ENCODE measurements at regions not wholly inside any gene's neighbourhood (a gene's known extent, or its start where the extent isn't known, plus 50 kb on each side); places are given as distances from the start of the nearest gene placed in this dataset.

DNA sequence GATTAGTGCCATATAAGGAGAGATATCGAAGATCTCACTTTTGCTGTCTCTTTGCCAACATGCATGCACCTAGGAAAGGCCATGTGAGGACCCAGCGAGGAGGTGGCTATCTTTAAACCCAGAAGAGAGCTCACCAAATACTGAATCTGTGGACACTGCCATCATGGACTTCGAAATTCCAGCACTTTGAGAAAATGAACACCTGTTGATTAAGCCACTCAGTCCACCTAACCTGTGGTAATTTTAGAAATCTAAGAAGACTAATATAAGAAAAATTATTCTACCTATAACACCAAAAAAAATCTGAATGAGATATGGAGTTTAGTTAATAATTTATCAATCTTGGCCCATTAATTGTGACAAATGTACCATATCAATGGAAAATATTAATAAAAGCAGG is 193.6 kb upstream of the CARD18 start:
- no peak for DNase-seq (ENCODE audit: low read depth in 2 of 2)

DNA sequence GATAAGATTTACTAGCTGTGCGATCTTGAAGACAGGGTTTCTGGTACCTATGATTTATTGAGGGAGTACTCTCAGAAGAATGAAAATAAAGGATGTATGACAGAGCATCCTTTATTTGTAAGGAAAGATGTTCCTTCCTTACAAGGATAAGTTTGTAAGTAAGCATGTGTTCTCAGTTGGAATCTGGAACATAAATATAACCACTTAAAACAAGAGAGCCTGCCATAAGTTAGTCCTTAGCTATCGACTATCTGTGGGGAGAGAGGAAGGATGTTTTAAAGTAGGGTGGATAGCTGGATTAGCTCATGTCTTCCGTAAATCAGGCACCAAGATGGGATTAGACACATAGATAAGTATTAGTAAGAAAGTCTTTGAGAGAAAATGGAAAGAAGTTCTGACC is 192.6 kb upstream of the CARD18 start:
- no peak for DNase-seq (ENCODE audit: low read depth in 2 of 2)

DNA sequence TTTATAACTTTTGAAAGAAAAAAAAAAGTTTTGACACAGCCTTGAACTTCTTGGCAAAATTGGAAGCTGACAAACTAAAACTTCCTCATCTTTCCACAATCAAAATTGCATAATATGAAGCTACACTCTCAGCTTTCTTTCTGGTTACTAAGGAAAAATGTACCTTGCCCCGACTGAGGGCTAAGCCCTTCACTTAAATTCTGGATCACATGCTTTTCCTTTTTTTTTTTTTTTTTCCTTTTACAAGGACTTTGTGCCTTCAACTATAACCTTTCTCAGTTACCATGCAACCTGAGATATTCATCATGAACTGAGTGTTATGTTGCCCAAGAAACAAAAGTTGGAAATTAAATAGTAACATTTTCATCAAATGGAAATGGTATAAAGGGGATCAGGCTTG is 188.5 kb upstream of the CARD18 start:
- DNase-seq (ENCODE audit: low read depth in 2 of 2) = no peak

DNA sequence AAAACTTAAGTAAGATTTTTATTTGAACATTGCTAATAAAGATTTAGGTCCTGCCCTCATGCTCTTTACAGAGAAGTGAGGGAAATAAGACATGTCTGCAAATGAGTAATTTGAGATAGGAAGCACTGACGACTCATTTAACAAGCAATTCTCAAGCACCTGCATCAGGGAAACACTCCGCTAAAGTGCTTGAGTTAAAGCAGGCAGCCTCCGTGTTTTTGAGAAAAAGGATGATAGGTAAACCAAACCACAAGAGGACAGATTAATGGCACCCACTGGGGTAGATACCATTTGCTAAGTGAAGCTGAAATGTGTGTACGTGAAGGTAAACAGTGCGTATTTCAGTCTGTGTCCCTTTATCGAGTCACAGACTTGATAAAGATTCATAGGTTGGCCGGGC is 184.6 kb upstream of the CARD18 start:
- no peak for DNase-seq (ENCODE audit: low read depth in 2 of 2)

DNA sequence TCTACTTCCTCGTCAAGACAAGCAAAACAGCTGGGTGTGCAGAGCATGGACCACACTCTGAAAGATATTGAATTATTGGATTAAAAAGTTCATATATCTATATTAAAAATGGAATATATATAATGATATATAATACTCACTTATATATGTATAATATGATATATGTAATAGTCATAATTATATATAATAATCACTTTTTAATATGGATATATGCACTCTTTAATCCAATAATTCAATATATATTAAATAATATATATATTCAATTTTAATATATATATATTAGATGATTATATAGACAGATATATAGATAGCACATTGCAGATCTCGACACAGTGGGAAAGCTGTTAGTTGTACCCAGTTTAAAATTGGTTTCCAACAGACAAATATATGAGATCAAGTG is 182.1 kb upstream of the CARD18 start:
- DNase-seq (ENCODE audit: low read depth in 2 of 2) = no peak

DNA sequence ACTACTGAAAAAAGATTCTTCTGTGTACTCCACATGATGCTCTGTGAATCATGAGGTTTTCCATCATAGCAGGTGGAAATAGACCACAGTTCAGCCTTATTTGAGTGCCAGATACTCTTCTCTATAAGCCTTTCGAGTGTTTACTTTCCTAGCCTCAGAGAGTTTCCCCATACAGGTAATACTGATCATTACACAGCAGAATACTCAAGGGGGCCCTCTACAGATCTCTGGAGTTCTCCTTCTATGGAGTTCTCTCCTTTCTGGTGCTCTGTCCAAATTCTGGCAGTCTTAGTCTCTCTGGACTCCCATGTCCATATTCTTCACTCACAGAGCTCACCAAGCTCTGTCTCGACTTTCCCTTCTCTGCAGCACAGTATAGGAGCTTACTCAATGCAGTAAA is 175.7 kb upstream of the CARD18 start:
- no peak for DNase-seq (ENCODE audit: low read depth in 2 of 2)

DNA sequence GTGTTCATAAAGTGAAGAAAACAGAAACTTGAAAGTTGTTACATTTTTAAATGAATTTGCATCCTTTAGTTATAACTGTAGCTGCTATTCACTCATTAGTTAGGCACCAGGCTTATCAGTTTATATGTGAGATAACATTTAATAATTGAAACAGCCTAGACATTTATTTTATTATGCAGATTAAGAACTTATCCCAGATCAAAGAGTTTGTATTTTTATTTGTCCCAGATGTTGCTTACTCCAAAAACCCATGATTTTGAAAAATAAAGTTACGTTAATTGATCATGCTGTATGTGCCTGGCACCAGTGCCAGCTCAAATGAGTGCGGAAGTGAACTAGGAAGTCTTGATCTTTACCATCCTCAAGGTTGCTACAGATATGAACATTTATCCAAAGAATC is 172.7 kb upstream of the CARD18 start:
- no peak for DNase-seq (ENCODE audit: low read depth in 2 of 2)

DNA sequence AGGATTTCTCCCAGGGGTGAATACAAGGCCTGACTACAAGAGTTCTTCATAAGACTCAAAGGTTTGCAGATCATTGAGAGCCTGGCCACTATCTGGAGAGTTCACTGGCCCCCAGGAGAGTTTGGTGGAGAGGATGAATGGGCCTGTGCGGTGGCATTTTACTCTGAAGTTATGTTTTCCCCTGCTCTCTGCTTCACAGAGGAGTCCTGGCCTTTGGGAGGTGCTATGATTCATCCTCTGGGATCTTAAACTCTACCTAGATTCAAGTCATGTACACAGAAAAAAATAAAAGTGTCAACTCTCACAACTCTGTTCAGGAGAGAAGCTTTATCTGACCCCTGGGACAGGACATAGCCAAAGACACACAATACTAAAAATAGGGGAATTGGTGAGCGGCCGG is 159.1 kb upstream of the CARD18 start:
- no peak for DNase-seq (ENCODE audit: low read depth in 2 of 2)

DNA sequence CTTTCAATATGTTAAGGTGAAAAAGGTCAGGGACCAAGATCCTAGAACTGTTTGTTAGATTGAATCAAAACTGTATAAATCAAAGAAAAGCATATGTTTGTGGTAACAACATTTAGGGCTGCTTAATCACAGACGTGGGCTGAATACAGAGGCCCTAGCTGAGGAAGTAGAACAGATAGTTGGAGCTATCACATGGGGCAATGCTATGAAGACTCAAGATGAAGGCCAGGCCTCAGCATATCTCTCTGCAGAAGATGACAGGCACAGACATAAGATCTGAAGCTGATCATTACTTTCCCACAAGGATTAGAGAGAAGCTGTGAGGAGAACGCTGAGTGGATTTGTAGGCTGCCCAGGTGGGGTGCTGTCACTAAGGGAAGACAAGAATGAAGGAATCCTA is 158.6 kb upstream of the CARD18 start:
- no peak for DNase-seq (ENCODE audit: low read depth in 2 of 2)

DNA sequence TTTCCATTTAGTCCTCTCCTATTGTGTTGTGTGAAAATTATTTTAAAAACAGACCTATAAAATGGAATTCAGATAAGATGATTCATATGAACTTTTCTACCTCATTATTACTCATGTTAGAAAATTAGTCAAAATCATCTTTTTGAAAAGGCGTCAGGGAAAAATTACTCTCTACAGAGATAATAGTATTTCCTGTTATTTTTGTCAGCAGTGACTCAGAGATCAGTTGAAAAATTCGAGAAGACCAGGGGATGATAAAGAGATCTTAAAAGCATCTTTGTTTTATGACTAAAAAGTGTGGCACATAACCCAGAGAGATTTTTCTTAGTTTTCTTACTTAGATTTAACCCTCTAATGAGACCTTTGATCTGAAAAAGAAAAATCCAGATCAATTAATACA is 157.9 kb upstream of the CARD18 start:
- no peak for DNase-seq (ENCODE audit: low read depth in 2 of 2)

DNA sequence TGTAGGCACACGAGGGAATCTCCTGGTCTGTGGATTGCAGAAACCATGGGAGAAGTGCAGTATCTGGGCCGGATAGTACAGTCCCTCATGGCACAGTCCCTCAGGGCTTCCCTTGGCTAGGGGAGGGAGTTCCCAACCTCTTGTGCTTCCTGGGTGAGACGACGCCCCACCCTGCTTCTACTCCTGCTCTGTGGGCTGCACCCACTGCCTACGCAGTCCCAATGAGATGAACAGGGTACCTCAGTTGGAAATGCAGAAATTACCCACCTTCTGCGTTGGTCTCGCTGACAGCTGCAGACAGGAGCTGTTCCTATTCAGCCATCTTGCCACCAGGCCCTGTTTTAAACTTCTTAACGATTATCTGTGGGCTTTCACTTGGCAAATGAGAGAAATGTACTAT is 157.2 kb upstream of the CARD18 start:
- no peak for DNase-seq (ENCODE audit: low read depth in 2 of 2)

DNA sequence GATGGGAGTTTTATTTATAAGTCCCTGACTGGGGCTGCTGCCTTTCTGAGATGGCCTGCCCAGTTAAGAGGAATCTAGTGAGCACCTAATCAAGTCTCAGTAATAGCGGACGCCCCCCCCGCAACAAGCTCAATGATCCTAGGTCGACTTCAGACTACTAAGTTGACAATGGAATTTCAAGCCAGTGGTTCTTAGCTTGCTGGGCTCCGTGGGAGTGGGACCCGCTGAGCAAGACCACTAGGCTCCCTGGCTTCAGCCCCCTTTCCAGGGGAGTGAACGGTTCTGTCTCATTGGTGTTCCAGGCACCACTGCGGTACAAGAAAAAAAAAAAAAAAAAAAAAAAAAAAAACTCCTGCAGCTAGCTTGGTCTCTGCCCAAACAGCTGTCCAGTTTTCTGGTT is 156.8 kb upstream of the CARD18 start:
- DNase-seq (ENCODE audit: low read depth in 2 of 2) = no peak

DNA sequence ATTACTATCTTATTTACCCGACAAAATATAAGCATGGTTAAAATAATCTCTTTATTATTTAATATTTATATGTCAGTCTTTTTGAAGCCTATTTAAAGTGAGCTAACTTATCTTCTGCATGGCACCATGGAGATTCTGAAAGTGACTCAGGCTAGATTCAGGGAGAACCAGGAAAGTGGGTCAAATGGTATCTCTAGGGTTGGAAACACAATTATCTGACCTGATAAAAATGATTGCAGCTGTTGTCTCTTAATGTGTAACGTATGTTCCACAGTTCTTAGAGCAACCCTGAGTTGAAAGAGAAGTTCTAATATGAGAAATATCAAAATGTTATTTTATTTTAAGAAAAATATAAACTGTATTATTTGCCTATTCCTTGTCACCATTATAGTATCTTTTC is 143.1 kb upstream of the CARD18 start:
- DNase-seq (ENCODE audit: low read depth in 2 of 2) = no peak

DNA sequence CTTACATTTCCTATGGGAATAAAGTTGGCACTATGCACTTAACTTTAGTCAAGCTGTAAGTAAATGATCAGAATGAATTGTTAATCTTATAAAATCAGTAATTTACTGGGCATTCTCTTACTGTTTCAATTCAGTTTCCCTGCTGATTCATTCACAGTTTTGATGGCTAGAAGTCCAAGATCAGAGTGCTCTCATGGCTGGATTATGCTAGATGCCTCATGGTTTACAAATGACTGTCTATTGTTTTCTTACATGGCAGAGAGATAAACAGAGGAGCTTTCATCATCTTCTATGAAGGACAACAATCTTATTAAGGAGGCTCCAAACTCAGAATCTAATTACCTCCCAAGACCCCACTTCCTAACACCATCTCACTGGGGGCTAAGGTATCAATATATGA is 135.1 kb upstream of the CARD18 start:
- no peak for DNase-seq (ENCODE audit: low read depth in 2 of 2)

DNA sequence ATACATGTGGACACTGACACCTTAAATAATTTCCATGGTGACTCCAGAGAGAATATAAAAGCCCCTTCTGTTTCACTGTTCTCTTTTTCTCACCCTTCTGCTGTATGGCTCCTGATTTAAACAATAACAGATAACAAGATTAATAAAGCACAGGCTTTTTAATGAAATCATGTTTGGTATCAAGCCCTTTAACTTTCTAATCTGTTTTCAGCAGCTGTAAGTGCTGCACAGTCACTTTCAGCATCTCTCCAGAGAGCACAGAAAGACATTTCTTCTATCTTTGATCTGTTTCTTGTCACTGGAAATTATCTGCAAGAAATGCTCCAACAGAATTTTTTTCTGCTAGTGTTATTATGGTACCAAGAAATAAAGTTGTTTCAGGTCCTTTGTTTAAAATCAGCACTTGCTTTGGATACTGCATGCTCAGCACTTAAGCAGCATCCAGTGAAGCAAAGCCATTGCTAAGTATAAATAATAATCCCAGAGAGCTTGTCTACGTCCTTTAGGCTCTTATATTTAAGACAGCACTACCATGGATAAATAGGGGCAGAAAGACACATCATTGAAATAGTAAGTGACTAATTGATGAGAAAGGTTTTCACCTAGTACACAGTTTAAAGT is 134.2 kb upstream of the CARD18 start:
- DNase-seq (ENCODE audit: low read depth in 2 of 2) = no peak

DNA sequence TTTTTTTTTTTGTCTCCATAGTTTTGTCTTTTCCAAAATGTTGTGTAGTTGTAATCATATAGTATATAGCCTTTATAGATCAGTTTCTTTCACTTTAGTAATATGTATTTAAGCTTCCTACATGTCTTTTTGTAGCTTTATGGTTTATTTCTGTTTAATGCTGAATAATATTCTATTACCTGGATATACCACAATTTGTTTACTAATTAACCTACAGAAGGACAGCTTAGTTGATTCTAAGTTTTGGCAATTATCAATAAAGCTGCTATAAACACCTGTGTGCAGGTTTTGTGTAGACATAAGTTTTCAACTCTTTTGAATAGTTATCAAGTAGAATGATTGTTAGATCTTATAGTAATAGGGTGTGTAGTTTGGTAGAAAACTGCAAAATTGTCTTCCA is 130.3 kb upstream of the CARD18 start:
- no peak for DNase-seq (ENCODE audit: low read depth in 2 of 2)

DNA sequence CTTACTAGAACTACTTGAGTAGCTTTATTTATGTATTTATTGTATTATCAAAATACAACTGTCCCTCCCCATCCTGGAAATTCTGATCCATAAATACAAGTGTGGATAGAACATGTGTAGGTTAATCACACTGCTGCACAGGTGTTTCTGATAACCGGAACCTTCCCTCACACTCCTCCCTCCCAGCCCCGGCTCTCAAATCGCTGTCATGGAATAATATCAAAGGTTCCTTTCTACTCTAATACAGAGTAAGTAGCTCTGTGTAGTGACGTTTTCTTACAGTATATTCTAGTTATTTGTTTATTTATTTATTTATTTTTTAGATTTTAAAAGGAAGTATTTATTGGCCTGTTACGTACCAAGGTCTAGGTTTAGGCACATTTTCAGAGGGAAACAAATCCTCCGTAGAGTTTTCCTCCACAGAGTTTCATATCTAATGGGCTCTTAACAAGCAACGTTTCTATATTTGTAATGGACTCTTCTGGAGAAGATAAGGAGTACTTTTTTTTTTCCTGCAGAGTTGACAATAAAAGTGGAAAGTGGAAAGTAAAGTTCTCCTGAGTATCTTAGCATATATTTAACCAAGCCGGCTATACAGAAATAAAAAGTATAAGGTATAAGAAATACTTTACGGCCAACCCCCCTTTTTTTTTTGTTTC is 129.0 kb upstream of the CARD18 start:
- DNase-seq (ENCODE audit: low read depth in 2 of 2) = no peak

DNA sequence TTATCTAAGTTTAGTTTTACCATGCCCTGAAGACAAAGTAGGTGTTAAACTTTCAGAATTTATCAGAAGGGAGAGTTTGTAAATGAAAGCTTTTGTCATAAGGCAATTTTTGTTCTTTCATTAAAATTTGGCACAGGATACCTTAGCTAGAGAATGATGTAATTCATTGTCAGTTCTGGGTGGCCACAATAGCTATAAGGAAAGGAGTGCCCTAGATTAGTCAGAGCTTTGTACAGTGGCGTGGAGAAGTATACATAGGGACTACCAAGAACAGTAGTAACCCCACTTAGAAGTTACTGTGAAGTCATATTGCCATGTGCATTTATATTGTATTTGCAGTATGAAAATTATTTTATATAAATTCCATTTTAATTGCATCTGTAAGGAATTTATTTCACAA is 126.3 kb upstream of the CARD18 start:
- no peak for DNase-seq (ENCODE audit: low read depth in 2 of 2)

DNA sequence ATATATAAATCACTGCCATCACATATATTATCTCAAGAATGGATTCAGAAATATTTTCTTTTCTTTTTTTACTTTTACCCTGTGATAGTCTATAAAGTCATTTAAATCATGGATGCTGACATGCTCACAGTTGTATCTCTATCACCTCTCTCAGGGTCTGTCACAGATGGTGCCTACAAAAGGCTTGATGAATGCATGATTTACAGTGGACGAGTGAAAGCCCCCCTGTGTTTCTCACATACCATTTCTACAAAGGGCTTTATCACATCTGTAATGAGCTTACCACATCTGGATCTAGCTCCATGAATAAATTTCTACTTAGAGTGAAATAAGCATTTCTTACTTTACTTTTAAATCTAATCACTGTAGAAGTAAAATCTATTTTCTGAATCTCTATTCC is 121.4 kb upstream of the CARD18 start:
- no peak for DNase-seq (ENCODE audit: low read depth in 2 of 2)

DNA sequence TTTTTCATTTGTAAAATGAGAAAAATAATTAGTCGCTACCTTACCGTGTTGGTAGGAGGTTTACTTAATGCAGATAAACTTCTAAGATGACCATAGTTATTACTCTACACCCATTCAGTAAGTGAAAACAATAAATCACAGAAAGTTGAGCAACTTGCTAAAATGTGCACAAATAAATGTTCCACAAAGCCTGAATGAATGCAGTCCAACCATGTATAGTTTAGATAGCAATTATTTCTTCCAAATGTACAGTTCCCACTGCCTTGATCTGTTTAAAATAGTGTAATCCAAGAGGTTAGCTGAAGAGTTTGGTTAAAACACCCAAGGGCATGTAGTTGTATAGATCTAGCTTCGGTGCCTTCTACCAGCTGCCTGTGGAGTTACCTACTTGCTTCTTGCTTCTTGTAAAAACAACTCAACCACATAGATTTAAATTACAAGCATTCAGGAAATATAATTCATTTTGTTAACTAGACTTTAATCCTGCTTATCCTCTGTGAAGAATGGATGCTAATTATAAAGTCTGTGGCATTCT is 106.3 kb upstream of the CARD18 start:
- no peak for DNase-seq (ENCODE audit: low read depth in 2 of 2)

DNA sequence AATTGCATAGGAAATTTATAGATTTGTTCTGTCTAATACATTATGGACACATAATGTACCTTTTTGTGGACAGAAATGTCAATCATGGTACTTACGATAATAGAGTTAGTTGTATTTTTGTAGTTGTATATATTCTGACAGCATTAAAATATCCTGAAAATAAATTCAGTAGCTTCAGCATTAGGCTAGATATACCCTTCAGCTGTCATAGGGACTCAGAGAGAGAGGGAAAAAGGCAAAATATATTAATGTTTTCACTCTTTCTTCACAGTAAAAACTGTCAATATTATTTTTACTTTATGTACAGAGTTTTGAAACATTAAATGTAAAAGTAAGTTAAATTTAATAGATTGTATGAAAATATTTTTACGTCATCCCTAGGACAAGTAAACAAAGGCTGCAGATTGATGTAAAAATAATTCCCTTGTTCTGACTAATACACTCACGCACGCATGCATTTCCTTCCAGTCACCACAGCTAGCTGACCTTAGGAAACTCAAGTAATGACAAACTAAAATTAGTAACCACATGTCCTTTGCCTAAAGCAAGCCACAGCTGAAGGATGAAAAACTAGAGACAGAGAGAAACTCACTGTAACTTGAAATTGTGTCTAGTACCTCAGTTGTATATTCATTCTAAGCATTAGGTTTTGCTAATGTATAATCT is 104.7 kb upstream of the CARD18 start:
- no peak for DNase-seq (ENCODE audit: low read depth in 2 of 2)

DNA sequence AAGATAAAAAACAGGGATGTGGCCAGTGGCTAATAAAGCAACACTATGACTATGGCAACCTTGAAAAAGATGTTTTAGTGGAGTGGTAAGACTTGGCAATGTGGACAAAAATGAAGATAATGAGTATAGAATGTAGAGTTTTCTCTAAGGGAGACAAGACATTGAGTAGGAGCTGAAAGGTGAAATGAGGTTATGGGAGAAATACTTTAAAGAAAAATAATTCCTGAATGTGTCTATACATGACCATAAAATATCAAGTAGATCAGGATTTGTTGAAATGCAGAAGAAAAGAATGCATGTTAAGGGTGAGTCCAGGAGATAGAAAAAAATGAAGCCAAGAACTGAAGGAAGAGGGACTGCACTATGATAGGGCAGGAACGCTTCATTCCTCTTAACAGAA is 101.6 kb upstream of the CARD18 start:
- DNase-seq (ENCODE audit: low read depth in 2 of 2) = no peak

DNA sequence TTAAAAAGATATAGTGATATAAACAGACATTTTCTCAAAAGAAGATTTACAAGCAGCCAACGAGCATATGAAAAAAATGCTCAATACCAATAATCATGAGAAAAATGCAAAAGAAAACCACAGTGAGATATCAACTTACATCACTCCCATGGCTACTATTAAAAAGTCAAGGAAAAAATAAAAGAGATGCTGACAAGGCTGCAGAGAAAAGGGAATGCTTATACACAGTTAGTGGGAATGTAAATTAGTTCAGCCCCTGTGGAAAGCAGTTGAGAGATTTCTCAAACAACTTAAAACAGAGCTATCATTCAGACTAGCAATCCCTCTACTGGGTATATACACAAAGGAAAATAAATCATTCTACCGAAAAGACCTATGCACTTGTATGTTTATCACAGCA is 97.1 kb upstream of the CARD18 start:
- no peak for DNase-seq (ENCODE audit: low read depth in 2 of 2)

Data from stimulated activated CD8-positive, alpha-beta memory T cell treated with anti-CD3 and anti-CD28 coated beads, Interleukin-15, amount 100 ng/mL, for 48 hours (primary cell).